RWPE2 (cell line): ENCODE measurements at regions not wholly inside any gene's neighbourhood (a gene's known extent, or its start where the extent isn't known, plus 50 kb on each side); places are given as distances from the start of the nearest gene placed in this dataset.

Experiments
- ATAC-seq: fragments of 200-7000 bp; cut with Tn5 transposase; 3 replicates; pipeline ENCODE4 v1.9.1; 2021; ENCODE audit warnings: low read depth
- DNase-seq: peaks from one replicate; pipeline ENCODE4 v3.0.0-alpha.2; 2020; ENCODE audit warnings: low spot score
- H3K27ac ChIP-seq: fragments of 450-650 bp; 2 replicates; pipeline ENCODE4 v1.5.1; 2017; ENCODE audit warnings: mild to moderate bottlenecking; ENCODE audit not compliant: poor library complexity, severe bottlenecking
- H3K27me3 ChIP-seq: fragments of 250-450 bp; sonication (Bioruptor Pico); 2 replicates; pipeline ENCODE4 v1.5.1; 2021; ENCODE audit warnings: mild to moderate bottlenecking, moderate library complexity; ENCODE audit not compliant: insufficient read depth, poor library complexity, severe bottlenecking
- H3K36me3 ChIP-seq: fragments of 250-450 bp; sonication (Bioruptor Pico); 2 replicates; pipeline ENCODE4 v1.5.1; 2020; ENCODE audit warnings: low read depth, mild to moderate bottlenecking, moderate library complexity
- H3K4me1 ChIP-seq: fragments of 250-450 bp; sonication (Bioruptor Pico); 2 replicates; pipeline ENCODE4 v1.5.1; 2021; ENCODE audit warnings: mild to moderate bottlenecking, moderate library complexity; ENCODE audit not compliant: insufficient read depth, poor library complexity, severe bottlenecking
- H3K4me3 ChIP-seq: fragments of 250-450 bp; sonication (Bioruptor Pico); 2 replicates; pipeline ENCODE4 v1.5.1; 2021; ENCODE audit warnings: mild to moderate bottlenecking, moderate library complexity; ENCODE audit not compliant: severe bottlenecking
- H3K9me3 ChIP-seq: fragments of 250-450 bp; sonication (Bioruptor Pico); 2 replicates; pipeline ENCODE4 v1.5.1; 2021; ENCODE audit warnings: mild to moderate bottlenecking, moderate library complexity; ENCODE audit not compliant: severe bottlenecking
- CTCF ChIP-seq: fragments of 450-650 bp; IDR thresholded peaks from one replicate; pipeline ENCODE4 v1.5.1; 2017; ENCODE audit warnings: mild to moderate bottlenecking, moderate library complexity; ENCODE audit not compliant: poor library complexity, severe bottlenecking

DNA sequence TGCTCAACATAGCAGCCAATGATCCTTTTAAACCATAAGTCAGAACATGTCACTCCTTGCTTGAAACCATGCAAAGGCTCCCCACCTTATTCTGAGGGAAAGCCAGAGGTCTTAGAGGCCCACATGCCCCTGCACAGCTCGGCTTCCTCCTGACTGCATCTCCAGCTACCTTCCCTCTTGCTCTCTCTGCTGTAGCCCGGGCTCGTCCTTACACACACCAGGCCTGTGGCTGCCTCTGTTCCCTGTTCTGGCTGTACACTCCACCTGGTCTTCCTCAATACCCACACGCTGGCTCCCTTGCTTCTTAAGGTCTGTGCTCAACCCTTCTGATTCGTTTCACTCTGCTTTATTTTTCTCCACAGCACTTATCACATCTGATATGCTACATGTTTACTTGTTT, 116.2 kb downstream of the TNFAIP3 start:
- no peaks in the 10 kb centered on the region for H3K4me1 ChIP-seq
- ATAC-seq: no peak
- no peaks in the 10 kb centered on the region for H3K36me3 ChIP-seq
- TF ChIP-seq CTCF: no peak
- no peak for DNase-seq
- H3K9me3 ChIP-seq: no peaks in the 10 kb centered on the region
- H3K27me3 ChIP-seq: no peaks in the 10 kb centered on the region
- no peak overlapping the region for H3K27ac ChIP-seq
- H3K4me3 ChIP-seq: no peak overlapping the region

GRCh38 chr6:137989664-137990063, 117.6 kb downstream of the PERP start:
- DNase-seq (no peak), ATAC-seq (peak; percentile 50; the same call in 2 of the 3 replicates)
- no peaks in the 10 kb centered on the region for H3K36me3 ChIP-seq

DNA sequence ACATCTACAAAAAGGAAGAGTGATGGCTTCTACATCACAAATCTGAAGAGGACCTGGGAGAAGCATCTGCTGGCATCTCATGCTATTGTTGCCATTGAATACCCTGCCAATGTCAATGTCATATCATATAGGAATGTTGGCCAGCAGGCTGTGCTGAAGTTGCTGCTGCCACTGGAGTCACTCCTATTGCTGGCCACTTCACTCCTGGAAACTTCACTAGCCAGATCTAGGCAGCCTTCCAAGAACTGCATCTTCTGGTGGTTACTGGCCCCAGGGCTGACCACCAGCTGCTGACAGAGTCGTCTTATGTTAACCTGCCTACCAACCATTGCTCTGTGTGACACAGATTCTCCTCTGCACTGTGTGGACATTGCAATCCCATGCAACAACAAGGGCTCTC, 111.8 kb downstream of the PERP start:
- no peak for DNase-seq
- Histone ChIP-seq H3K27ac (no peak overlapping the region), H3K9me3 (no peaks in the 10 kb centered on the region), H3K36me3 (no peaks in the 10 kb centered on the region), H3K4me1 (no peaks in the 10 kb centered on the region), H3K27me3 (no peaks in the 10 kb centered on the region), H3K4me3 (no peak overlapping the region)
- TF ChIP-seq CTCF: no peak
- ATAC-seq: no peak

More at GRCh38 chr6:137989664-137990063, 117.6 kb downstream of the PERP start:
- Histone ChIP-seq H3K27ac (peak overlapping the region; percentile 27), H3K9me3 (no peaks in the 10 kb centered on the region), H3K4me1 (peaks cover 8% of the 10 kb centered on the region), H3K27me3 (no peaks in the 10 kb centered on the region), H3K4me3 (no peak overlapping the region)
- TF ChIP-seq CTCF: no peak

DNA sequence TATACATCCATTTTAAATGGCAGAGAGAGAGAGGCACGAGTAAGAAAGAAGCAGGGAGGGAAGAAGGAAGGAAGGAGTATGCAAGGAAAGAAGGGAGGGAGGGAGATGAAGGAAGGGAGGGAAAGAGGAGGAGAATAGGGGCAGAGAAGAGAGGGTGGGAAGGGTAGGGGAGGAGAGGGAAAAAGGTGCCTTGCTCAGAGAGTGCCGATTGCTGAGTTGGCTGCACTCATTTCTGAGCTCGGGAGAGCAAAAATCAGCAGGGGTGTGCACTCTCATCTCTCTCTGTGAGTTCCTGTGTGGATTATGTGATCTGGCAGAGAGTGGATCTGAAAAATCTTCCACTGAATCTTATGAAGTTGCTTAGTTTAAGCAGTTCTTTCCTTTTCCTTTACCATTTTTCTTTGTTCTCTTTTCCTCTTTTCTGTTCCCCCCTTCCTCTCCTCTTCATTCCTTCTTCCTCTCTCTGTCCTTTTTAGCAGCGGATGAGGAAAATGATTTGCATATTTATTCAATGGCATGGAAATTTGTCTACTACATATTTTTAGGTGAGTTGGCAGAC, 108.7 kb downstream of the PERP start:
- TF ChIP-seq CTCF: no peak
- Histone ChIP-seq H3K4me1 (peaks cover 6% of the 10 kb centered on the region), H3K9me3 (no peaks in the 10 kb centered on the region), H3K27me3 (no peaks in the 10 kb centered on the region), H3K4me3 (no peak overlapping the region), H3K27ac (no peak overlapping the region), H3K36me3 (no peaks in the 10 kb centered on the region)
- no peak for ATAC-seq
- no peak for DNase-seq

- TF ChIP-seq CTCF: no peak
- Histone ChIP-seq H3K9me3 (no peaks in the 10 kb centered on the region), H3K4me3 (no peak overlapping the region), H3K27me3 (no peaks in the 10 kb centered on the region), H3K27ac (no peak overlapping the region), H3K36me3 (no peaks in the 10 kb centered on the region), H3K4me1 (peaks cover 10% of the 10 kb centered on the region)
- no peak for ATAC-seq
- no peak for DNase-seq
Observed at GRCh38 chr6:137999815-138000214, 107.4 kb downstream of the PERP start.
